ENCODE measurements at regions not wholly inside any gene's neighbourhood (a gene's known extent, or its start where the extent isn't known, plus 50 kb on each side); places are given as distances from the start of the nearest gene placed in this dataset.

GRCh38 chr9:80644044-80644443, 1045.3 kb downstream of the TLE1 start:
- BruUV-seq (replicated peaks): no TSS peak
- TF ChIP-seq ATF2 (CRISPR knock-in tag; IDR thresholded peaks at IDR 0.05): no peak
- no peak for TF ChIP-seq FIP1L1 (IDR thresholded peaks at IDR 0.05; ENCODE audit: low read depth, low read length, poor library complexity, severe bottlenecking)
- no peak for TF ChIP-seq IRF2 (CRISPR knock-in tag; IDR thresholded peaks at IDR 0.05)
- no peak for TF ChIP-seq ZNF551 (CRISPR knock-in tag; IDR thresholded peaks at IDR 0.05)
- no peak for TF ChIP-seq NFIC (IDR thresholded peaks at IDR 0.05)
- no peak for TF ChIP-seq ZNF408 (CRISPR knock-in tag; IDR thresholded peaks at IDR 0.05; ENCODE audit: low read depth)
- no peak for TF ChIP-seq CBX3 (IDR thresholded peaks at IDR 0.05; ENCODE audit: borderline replicate concordance in 1 of 2, low read length in 2 of 2)
- TF ChIP-seq NUFIP1 (IDR thresholded peaks at IDR 0.05; ENCODE audit: partially characterized antibody): no peak
- TF ChIP-seq, protein P1, sequence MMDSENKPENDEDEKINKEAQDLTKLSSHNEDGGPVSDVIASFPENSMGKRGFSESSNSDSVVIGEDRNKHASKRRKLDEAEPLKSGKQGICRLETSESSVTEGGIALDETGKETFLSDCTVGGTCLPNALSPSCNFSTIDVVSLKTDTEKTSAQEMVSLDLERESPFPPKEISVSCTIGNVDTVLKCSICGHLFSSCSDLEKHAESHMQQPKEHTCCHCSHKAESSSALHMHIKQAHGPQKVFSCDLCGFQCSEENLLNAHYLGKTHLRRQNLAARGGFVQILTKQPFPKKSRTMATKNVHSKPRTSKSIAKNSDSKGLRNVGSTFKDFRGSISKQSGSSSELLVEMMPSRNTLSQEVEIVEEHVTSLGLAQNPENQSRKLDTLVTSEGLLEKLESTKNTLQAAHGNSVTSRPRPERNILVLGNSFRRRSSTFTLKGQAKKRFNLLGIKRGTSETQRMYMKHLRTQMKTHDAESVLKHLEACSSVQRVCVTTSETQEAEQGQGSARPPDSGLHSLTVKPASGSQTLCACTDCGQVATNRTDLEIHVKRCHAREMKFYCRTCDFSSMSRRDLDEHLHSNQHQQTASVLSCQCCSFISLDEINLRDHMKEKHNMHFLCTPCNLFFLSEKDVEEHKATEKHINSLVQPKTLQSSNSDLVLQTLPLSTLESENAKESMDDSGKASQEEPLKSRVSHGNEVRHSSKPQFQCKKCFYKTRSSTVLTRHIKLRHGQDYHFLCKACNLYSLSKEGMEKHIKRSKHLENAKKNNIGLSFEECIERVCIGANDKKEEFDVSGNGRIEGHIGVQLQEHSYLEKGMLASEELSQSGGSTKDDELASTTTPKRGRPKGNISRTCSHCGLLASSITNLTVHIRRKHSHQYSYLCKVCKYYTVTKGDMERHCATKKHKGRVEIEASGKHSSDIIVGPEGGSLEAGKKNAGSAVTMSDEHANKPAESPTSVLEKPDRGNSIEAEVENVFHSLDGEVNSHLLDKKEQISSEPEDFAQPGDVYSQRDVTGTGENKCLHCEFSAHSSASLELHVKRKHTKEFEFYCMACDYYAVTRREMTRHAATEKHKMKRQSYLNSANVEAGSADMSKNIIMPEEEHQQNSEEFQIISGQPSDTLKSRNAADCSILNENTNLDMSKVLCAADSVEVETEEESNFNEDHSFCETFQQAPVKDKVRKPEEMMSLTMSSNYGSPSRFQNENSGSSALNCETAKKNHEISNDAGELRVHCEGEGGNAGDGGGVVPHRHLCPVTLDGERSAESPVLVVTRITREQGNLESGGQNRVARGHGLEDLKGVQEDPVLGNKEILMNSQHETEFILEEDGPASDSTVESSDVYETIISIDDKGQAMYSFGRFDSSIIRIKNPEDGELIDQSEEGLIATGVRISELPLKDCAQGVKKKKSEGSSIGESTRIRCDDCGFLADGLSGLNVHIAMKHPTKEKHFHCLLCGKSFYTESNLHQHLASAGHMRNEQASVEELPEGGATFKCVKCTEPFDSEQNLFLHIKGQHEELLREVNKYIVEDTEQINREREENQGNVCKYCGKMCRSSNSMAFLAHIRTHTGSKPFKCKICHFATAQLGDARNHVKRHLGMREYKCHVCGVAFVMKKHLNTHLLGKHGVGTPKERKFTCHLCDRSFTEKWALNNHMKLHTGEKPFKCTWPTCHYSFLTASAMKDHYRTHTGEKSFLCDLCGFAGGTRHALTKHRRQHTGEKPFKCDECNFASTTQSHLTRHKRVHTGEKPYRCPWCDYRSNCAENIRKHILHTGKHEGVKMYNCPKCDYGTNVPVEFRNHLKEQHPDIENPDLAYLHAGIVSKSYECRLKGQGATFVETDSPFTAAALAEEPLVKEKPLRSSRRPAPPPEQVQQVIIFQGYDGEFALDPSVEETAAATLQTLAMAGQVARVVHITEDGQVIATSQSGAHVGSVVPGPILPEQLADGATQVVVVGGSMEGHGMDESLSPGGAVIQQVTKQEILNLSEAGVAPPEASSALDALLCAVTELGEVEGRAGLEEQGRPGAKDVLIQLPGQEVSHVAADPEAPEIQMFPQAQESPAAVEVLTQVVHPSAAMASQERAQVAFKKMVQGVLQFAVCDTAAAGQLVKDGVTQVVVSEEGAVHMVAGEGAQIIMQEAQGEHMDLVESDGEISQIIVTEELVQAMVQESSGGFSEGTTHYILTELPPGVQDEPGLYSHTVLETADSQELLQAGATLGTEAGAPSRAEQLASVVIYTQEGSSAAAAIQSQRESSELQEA (IDR thresholded peaks at IDR 0.05; ENCODE audit: low read depth): no peak
- no peak for TF ChIP-seq MIER1 (IDR thresholded peaks at IDR 0.05; ENCODE audit: low read depth)
- TF ChIP-seq ZNF589 (CRISPR knock-in tag; IDR thresholded peaks at IDR 0.05; ENCODE audit: low read depth): no peak

More at GRCh38 chr9:80644044-80644443, 1045.3 kb downstream of the TLE1 start:
- Histone ChIP-seq H3K27ac (ENCODE audit: extremely low read depth, low read depth, low read length) (no peak overlapping the region), H3K79me2 (ENCODE audit: control insufficient read depth, insufficient read depth, low read length) (no peaks in the 10 kb centered on the region), H3K36me3 (ENCODE audit: control insufficient read depth, insufficient read depth, low read length) (no peaks in the 10 kb centered on the region), H3K27me3 (ENCODE audit: control insufficient read depth in 2 of 2, insufficient read depth in 2 of 2, low read length in 2 of 2) (no peaks in the 10 kb centered on the region), H3K4me1 (replicated peaks in 1 of 2; ENCODE audit: control insufficient read depth in 2 of 2, insufficient read depth in 2 of 2, low read length in 2 of 2) (no peaks in the 10 kb centered on the region), H3K9ac (ENCODE audit: insufficient read depth in 1 of 2, low read depth in 2 of 2, low read length in 2 of 2) (no peak overlapping the region), H3K9me1 (ENCODE audit: control insufficient read depth, insufficient read depth, low read length) (no peaks in the 10 kb centered on the region), H3K4me3 (no peak overlapping the region), H4K20me1 (replicated peaks; ENCODE audit: control insufficient read depth, insufficient read depth, low read length) (no peaks in the 10 kb centered on the region), H2AFZ (ENCODE audit: low read depth, low read length) (no peak overlapping the region), H3K4me2 (ENCODE audit: insufficient read depth, low read length) (no peak overlapping the region), H3K9me3 (replicated peaks; ENCODE audit: control insufficient read depth, insufficient read depth, low read depth, low read length) (no peaks in the 10 kb centered on the region)
- CTCF ChIA-PET (ENCODE audit: low intra/inter-chr PET ratio): no interaction called here
- POLR2A ChIA-PET: no interaction called here
- ATAC-seq (no peak), FAIRE-seq (no peak), DNase-seq (ENCODE audit: extremely low read depth in 1 of 4, low spot score in 3 of 4) (no peak)
- in situ Hi-C loops (cut with MboI) (no loop called here), intact Hi-C loops (cut with micrococcal nuclease) (no loop called here)
- 0% methylated on average over 1 of the region's 3 CpGs for WGBS (ENCODE audit: insufficient coverage, low coverage, missing lambda C conversion rate)
